HCT116 (cell line): ENCODE measurements at regions not wholly inside any gene's neighbourhood (a gene's known extent, or its start where the extent isn't known, plus 50 kb on each side); places are given as distances from the start of the nearest gene placed in this dataset.
"Not testable (repeated sequence)": the region's sequence is repeated elsewhere in the genome, so short reads cannot be mapped to it uniquely, and the experiment has no call there.

Experiments
- ATAC-seq: fragments of 200-7000 bp; cut with Tn5 transposase; 2 replicates; pipeline ENCODE4 v1.9.1; 2020; ENCODE audit warnings: mild to moderate bottlenecking, moderate library complexity
- BruUV-seq: library from RNA; stranded (reverse); fragments of 400-500 nt; replicated peaks from 2 replicates; lab custom pipeline; 2021; lab: Mats Ljungman, UMichigan
- CTCF ChIA-PET: fragments of 300-600 bp; sonication (Branson Sonifier 250); formaldehyde crosslinking; loops from one replicate; lab custom pipeline; 2021; ENCODE audit warnings: antibody characterized with exemption; lab: Charles Lee
- POLR2A ChIA-PET: fragments of 300-600, 350-600 bp; sonication (Branson Sonifier 250); formaldehyde crosslinking; loops from one replicate; lab custom pipeline; 2021; ENCODE audit warnings: antibody characterized with exemption; lab: Charles Lee
- RAD21 ChIA-PET, 2 experiments: fragments of 300-600 bp; sonication (Branson Sonifier 250); formaldehyde crosslinking; loops; one replicate each; lab custom pipeline; 2023; ENCODE audit warnings: low total read pairs in 2 of 2; ENCODE audit not compliant: uncharacterized antibody in 2 of 2, unreplicated experiment in 2 of 2, low non-redundant PET in 1 of 2; lab: Charles Lee
- DNase-seq: peaks from one replicate; pipeline ENCODE4 v3.0.0-alpha.2; 2010; ENCODE audit warnings: low read depth, low spot score
- H2AFZ ChIP-seq: fragments of 200-600 bp; shearing (Covaris generic), sonication (generic); 2 replicates; pipeline ENCODE4 v1.6.1; 2017; ENCODE audit warnings: low read depth, mixed run types, mixed read lengths, antibody characterized with exemption, low read length; ENCODE audit not compliant: poor library complexity, severe bottlenecking
- H3K27ac ChIP-seq: 2 replicates; pipeline ENCODE4 v1.5.1; 2012; ENCODE audit warnings: low read depth, low read length
- H3K27me3 ChIP-seq: fragments of 200-600 bp; sonication (generic); 2 replicates; pipeline ENCODE4 v1.6.1; 2016; ENCODE audit warnings: mixed run types, low read length, mixed read lengths; ENCODE audit not compliant: insufficient read depth
- H3K36me3 ChIP-seq, 2 experiments: fragments of 200-500 bp in 1 of 2; fragments of 200-600 bp in 1 of 2; sonication (Bioruptor generic) in 1 of 2; sonication (generic) in 1 of 2; 2 replicates each; pipeline versions ENCODE4 v1.5.1 to v1.6.1; 2014 to 2016; ENCODE audit warnings: low read length in 2 of 2, inconsistent platforms in 1 of 2, mixed read lengths in 1 of 2, mixed run types in 1 of 2; ENCODE audit not compliant: insufficient read depth in 2 of 2, control insufficient read depth in 1 of 2
- H3K4me1 ChIP-seq, 2 experiments: fragments of 200-600 bp in 1 of 2; sonication (generic) in 1 of 2; 2 replicates each; pipeline versions ENCODE4 v1.5.1 to v1.6.1; 2012 to 2017; ENCODE audit warnings: low read length in 2 of 2, inconsistent platforms in 1 of 2, mild to moderate bottlenecking in 1 of 2, mixed read lengths in 1 of 2, mixed run types in 1 of 2, moderate library complexity in 1 of 2; ENCODE audit not compliant: insufficient read depth in 2 of 2, control insufficient read depth in 1 of 2
- H3K4me2 ChIP-seq: fragments of 200-600 bp; sonication (generic); 2 replicates; pipeline ENCODE4 v1.6.1; 2017; ENCODE audit warnings: mixed run types, low read length, mixed read lengths
- H3K4me3 ChIP-seq, 2 experiments: fragments of 200-600 bp in 1 of 2; sonication (generic) in 1 of 2; replicated peaks in 1 of 2; 2 replicates each; pipeline ENCODE4 v1.5.1; 2011 to 2016; ENCODE audit warnings: low read length in 2 of 2, control low read depth in 1 of 2, low read depth in 1 of 2, mild to moderate bottlenecking in 1 of 2, mixed read lengths in 1 of 2, mixed run types in 1 of 2
- H3K79me2 ChIP-seq: fragments of 200-600 bp; sonication (generic); 2 replicates; pipeline ENCODE4 v1.6.1; 2017; ENCODE audit warnings: mild to moderate bottlenecking, mixed run types, low read length, moderate library complexity, mixed read lengths; ENCODE audit not compliant: insufficient read depth
- H3K9ac ChIP-seq: fragments of 200-600 bp; sonication (generic); 2 replicates; pipeline ENCODE4 v1.6.1; 2016; ENCODE audit warnings: low read length, mixed read lengths
- H3K9me2 ChIP-seq: fragments of 200-600 bp; sonication (generic), shearing (Covaris generic); 2 replicates; pipeline ENCODE4 v1.6.1; 2017; ENCODE audit warnings: mixed run types, mild to moderate bottlenecking, moderate library complexity; ENCODE audit not compliant: insufficient read depth
- H3K9me3 ChIP-seq, 2 experiments: fragments of 200-500 bp in 1 of 2; fragments of 200-600 bp in 1 of 2; sonication (Bioruptor generic) in 1 of 2; sonication (generic) in 1 of 2; 2 replicates each; pipeline ENCODE4 v1.6.1; 2014 to 2017; ENCODE audit warnings: low read length in 2 of 2, mixed read lengths in 2 of 2, inconsistent platforms in 1 of 2, low read depth in 1 of 2, mild to moderate bottlenecking in 1 of 2, mixed run types in 1 of 2, moderate library complexity in 1 of 2; ENCODE audit not compliant: control insufficient read depth in 1 of 2, insufficient read depth in 1 of 2
- H4K20me1 ChIP-seq: fragments of 200-600 bp; sonication (generic), shearing (Covaris generic); 2 replicates; pipeline ENCODE4 v1.6.1; 2017; ENCODE audit warnings: mixed run types, mild to moderate bottlenecking, moderate library complexity; ENCODE audit not compliant: insufficient read depth
- intact Hi-C: fragments of 100-400 bp; cut with micrococcal nuclease; formaldehyde crosslinking; loops from 2 replicates; pipeline ENCODE4 v1.10.0; 2022

DNA sequence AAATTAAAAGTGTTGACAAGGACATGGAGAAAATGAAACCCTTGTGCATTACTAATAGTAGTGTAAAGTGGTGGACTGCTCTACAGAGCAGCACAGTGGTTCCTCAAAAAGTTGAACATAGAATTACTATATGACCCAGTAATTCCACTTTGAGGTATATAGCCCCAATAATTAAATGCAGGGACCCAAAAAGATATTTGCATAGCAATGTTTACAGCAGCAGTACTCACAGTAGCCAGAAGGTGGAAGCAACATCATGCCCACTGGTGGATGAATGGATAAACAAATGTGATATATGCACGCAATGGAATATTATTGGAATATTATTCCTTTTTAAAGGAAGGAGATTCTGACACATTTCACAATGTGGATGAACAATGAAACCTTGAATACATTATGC lies 121.3 kb downstream of the POTEH start:
- RAD21 ChIA-PET, H3K4me3 ChIP-seq, H2AFZ ChIP-seq, DNase-seq, H3K9me2 ChIP-seq, H3K9me3 ChIP-seq, H3K27ac ChIP-seq, H3K36me3 ChIP-seq, intact Hi-C loops, H4K20me1 ChIP-seq, H3K27me3 ChIP-seq, CTCF ChIA-PET, H3K9ac ChIP-seq, POLR2A ChIA-PET, H3K4me2 ChIP-seq, H3K4me1 ChIP-seq, BruUV-seq, H3K79me2 ChIP-seq: not testable (repeated sequence)
- ATAC-seq, result peak; percentile 64

DNA sequence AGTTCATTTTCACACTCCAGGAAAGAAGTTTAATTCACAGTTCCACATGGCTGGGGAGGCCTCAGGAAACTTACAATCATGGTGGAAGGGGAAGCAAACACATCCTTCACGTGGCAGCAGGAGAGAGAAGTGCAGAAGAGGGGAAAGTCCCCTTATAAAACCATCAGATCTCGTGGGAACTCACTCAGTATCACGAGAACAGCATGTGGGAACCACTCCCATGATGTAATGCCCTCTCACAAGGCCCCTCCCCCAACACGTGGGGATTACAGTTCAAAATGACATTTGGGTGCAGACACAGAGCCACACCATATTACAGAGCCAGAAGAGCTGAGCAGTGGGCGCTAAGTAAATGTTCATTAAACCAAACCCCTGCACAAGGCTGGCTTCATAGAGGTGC lies 126.0 kb downstream of the POTEH start:
- ATAC-seq, H3K9me2 ChIP-seq, H3K27ac ChIP-seq, POLR2A ChIA-PET, H4K20me1 ChIP-seq, CTCF ChIA-PET, H3K4me3 ChIP-seq, DNase-seq, H3K36me3 ChIP-seq, H3K9me3 ChIP-seq, H2AFZ ChIP-seq, intact Hi-C loops, H3K4me2 ChIP-seq, RAD21 ChIA-PET, H3K79me2 ChIP-seq, BruUV-seq, H3K27me3 ChIP-seq, H3K4me1 ChIP-seq, H3K9ac ChIP-seq: not testable (repeated sequence)

DNA sequence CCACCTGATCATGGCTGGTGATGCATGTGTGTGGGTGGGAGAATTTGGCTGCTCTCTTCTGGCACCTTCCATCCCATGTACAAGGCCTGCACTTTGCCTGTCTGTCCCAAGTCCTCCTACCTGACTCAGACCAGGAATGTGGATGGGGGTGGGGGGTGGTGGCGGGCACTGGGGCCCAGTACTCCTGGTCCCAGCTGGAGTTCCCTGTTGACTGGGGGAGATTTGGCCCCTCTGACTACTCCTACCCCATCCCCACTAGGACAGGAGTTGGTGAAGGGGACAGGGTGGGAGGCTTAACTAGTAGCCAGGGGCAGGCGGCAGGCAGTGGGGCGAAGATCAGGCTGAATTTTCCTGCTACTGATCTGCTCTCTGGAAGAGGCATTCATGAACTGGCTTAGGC lies 126.6 kb downstream of the POTEH start:
- ATAC-seq, CTCF ChIA-PET: not testable (repeated sequence)

DNA sequence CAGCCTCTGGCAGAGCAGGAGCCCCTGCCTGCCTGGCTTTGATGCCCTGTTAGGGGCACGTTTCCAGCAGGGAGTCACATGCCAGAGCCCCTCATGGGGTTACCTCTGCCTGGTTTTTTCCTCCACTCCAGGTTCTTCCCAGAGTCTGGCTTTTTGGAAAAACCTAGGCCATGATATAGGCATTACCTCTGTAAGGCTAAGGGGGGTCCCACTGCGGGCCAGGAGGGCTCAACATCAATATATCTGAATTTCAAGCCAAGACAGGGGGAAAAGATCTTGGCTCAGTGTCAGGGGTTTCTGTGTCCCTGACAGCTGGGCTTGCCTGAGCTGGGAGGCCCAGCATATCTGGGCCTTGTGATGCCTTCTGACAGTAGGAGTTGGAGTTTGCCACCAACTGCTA lies 127.4 kb downstream of the POTEH start:
- H4K20me1 ChIP-seq, H3K79me2 ChIP-seq, intact Hi-C loops, CTCF ChIA-PET, H2AFZ ChIP-seq, H3K27me3 ChIP-seq, H3K4me3 ChIP-seq, H3K9me3 ChIP-seq, ATAC-seq, BruUV-seq, RAD21 ChIA-PET, H3K36me3 ChIP-seq, H3K9ac ChIP-seq, DNase-seq, H3K27ac ChIP-seq, POLR2A ChIA-PET, H3K4me2 ChIP-seq, H3K9me2 ChIP-seq, H3K4me1 ChIP-seq: not testable (repeated sequence)

More for the DNA sequence above, 126.6 kb downstream of the POTEH start:
- H3K9ac ChIP-seq, DNase-seq, H3K27ac ChIP-seq, H3K4me3 ChIP-seq, H3K9me2 ChIP-seq, H3K4me1 ChIP-seq, RAD21 ChIA-PET, BruUV-seq, H2AFZ ChIP-seq, H3K9me3 ChIP-seq, H4K20me1 ChIP-seq, H3K4me2 ChIP-seq, H3K36me3 ChIP-seq, H3K27me3 ChIP-seq, POLR2A ChIA-PET, H3K79me2 ChIP-seq, intact Hi-C loops: not testable (repeated sequence)

DNA sequence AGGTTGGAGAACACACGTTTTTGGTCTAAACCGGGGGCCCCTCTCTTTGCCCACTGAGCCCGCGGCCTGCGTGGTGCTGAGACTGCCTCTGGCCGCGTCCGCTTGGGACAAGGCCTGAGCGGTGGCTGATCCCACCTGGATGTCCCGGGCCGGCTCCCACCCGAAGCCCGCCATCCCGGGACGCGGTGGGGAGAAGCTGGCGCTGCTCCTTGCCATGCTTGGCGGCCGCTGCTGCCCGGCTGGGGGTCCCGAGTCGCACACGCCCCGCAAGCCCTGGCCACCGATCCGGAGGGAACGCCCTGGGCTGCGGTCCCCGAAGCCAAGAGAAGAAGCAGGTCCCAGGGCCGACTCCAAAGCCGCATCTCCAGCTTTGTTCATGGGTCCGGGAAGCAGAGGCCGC lies 130.1 kb downstream of the POTEH start:
- H3K4me2 ChIP-seq, H3K9ac ChIP-seq, H3K27ac ChIP-seq, RAD21 ChIA-PET, POLR2A ChIA-PET, H3K36me3 ChIP-seq, ATAC-seq, H2AFZ ChIP-seq, CTCF ChIA-PET, H3K79me2 ChIP-seq, DNase-seq, H3K4me3 ChIP-seq, H4K20me1 ChIP-seq, H3K9me3 ChIP-seq, BruUV-seq, H3K9me2 ChIP-seq, H3K4me1 ChIP-seq, intact Hi-C loops, H3K27me3 ChIP-seq: not testable (repeated sequence)
